K562 (cell line): ENCODE measurements at regions not wholly inside any gene's neighbourhood (a gene's known extent, or its start where the extent isn't known, plus 50 kb on each side); places are given as distances from the start of the nearest gene placed in this dataset.

Experiments used
- ATAC-seq: fragments of 200-7000 bp; cut with Tn5 transposase; 3 replicates; pipeline ENCODE4 v1.9.1; 2020; ENCODE audit warnings: moderate library complexity
- BruUV-seq: library from RNA; stranded (reverse); fragments of 400-500 nt; replicated peaks from 2 replicates; lab custom pipeline; 2021; lab: Mats Ljungman, UMichigan
- CTCF ChIA-PET: fragments of 300-600 bp; formaldehyde crosslinking; extraction: SDS; loops from one replicate; lab custom pipeline; 2021; ENCODE audit warnings: low intra/inter-chr PET ratio; lab: Yijun Ruan, JAX
- POLR2A ChIA-PET: fragments of 300-600, 350-650 bp; sonication (Branson Sonifier 250); formaldehyde crosslinking; extraction: SDS; loops from one replicate; lab custom pipeline; 2021; ENCODE audit warnings: antibody characterized with exemption, inconsistent platforms; lab: Yijun Ruan, JAX
- DNase-seq, 4 experiments: peaks; one replicate each; pipeline versions ENCODE4 v3.0.0 to v3.0.0-alpha.2; 2011 to 2018; ENCODE audit warnings: low spot score in 3 of 4, mixed read lengths in 3 of 4; ENCODE audit errors: extremely low read depth in 1 of 4
- FAIRE-seq: peaks from 2 replicates; lab custom pipeline; 2011; peaks lifted over from hg19 to GRCh38; lab: Jason Lieb, UNC
- H2AFZ ChIP-seq: 2 replicates; pipeline ENCODE4 v1.6.0; 2011; ENCODE audit warnings: low read depth, low read length, control low read depth, inconsistent platforms
- H3K27ac ChIP-seq: fragments of 200-600 bp; 3 replicates; pipeline ENCODE4 v1.8.0; 2011; ENCODE audit warnings: low read depth, mild to moderate bottlenecking, control low read depth, inconsistent platforms, low read length, moderate library complexity, mixed read lengths; ENCODE audit errors: extremely low read depth
- H3K27me3 ChIP-seq, 2 experiments: fragments of 300-600 bp in 1 of 2; 2 replicates in 1 of 2; 3 replicates in 1 of 2; pipeline versions ENCODE4 v1.6.0 to v1.8.0; 2011; ENCODE audit warnings: inconsistent platforms in 2 of 2, low read length in 2 of 2, mild to moderate bottlenecking in 1 of 2, mixed read lengths in 1 of 2, moderate library complexity in 1 of 2; ENCODE audit not compliant: control insufficient read depth in 2 of 2, insufficient read depth in 2 of 2
- H3K36me3 ChIP-seq: fragments of 300-600 bp; 3 replicates; pipeline ENCODE4 v1.8.0; 2011; ENCODE audit warnings: mild to moderate bottlenecking, low read length, inconsistent platforms; ENCODE audit not compliant: control insufficient read depth, insufficient read depth
- H3K4me1 ChIP-seq, 2 experiments: fragments of 200-600 bp in 1 of 2; replicated peaks in 1 of 2; 2 replicates in 1 of 2; 3 replicates in 1 of 2; pipeline versions ENCODE4 v1.5.1 to v1.8.0; 2011; ENCODE audit warnings: inconsistent platforms in 2 of 2, low read length in 2 of 2, mild to moderate bottlenecking in 1 of 2, mixed read lengths in 1 of 2, moderate library complexity in 1 of 2; ENCODE audit not compliant: control insufficient read depth in 2 of 2, insufficient read depth in 2 of 2
- H3K4me2 ChIP-seq: 2 replicates; pipeline ENCODE4 v1.6.1; 2011; ENCODE audit warnings: low read length, control low read depth, inconsistent platforms, mixed read lengths; ENCODE audit not compliant: insufficient read depth
- H3K4me3 ChIP-seq: fragments of 200-600 bp; sonication (generic), shearing (Covaris generic); 2 replicates; pipeline ENCODE4 v1.5.1; 2016; ENCODE audit warnings: control low read depth, inconsistent platforms
- H3K79me2 ChIP-seq: fragments of 200-600 bp; 3 replicates; pipeline ENCODE4 v1.8.0; 2011; ENCODE audit warnings: low read length, inconsistent platforms; ENCODE audit not compliant: control insufficient read depth, insufficient read depth
- H3K9ac ChIP-seq, 2 experiments: 2 replicates each; pipeline versions ENCODE4 v1.6.0 to v1.6.1; 2011; ENCODE audit warnings: low read depth in 2 of 2, low read length in 2 of 2, control low read depth in 1 of 2, inconsistent platforms in 1 of 2, mild to moderate bottlenecking in 1 of 2, mixed read lengths in 1 of 2; ENCODE audit not compliant: insufficient read depth in 1 of 2
- H3K9me1 ChIP-seq: one replicate; pipeline ENCODE4 v1.6.0; 2011; ENCODE audit warnings: inconsistent platforms, mild to moderate bottlenecking, low read length, moderate library complexity; ENCODE audit not compliant: control insufficient read depth, insufficient read depth
- H3K9me3 ChIP-seq: replicated peaks from 2 replicates; pipeline ENCODE4 v1.5.1; 2011; ENCODE audit warnings: low read depth, low read length, inconsistent platforms; ENCODE audit not compliant: control insufficient read depth, insufficient read depth
- H4K20me1 ChIP-seq: replicated peaks from 2 replicates; pipeline ENCODE4 v1.6.1; 2011; ENCODE audit warnings: low read length, inconsistent platforms, mixed read lengths; ENCODE audit not compliant: control insufficient read depth, insufficient read depth
- BCL6 ChIP-seq: fragments of 250-450 bp; sonication (Bioruptor Pico); IDR thresholded peaks from 2 replicates; pipeline ENCODE4 v1.4.0; 2020
- CHD1 ChIP-seq: fragments of 200-600 bp; sonication (generic); IDR thresholded peaks from one replicate; pipeline ENCODE4 v1.6.1; 2012; ENCODE audit warnings: mild to moderate bottlenecking, moderate library complexity, low read length, inconsistent platforms
- CHD4 ChIP-seq: fragments of 200-600 bp; sonication (generic); IDR thresholded peaks from 3 replicates; pipeline ENCODE4 v1.6.1; 2012; ENCODE audit warnings: low read depth, mild to moderate bottlenecking, mixed read lengths, low read length, inconsistent platforms; ENCODE audit not compliant: insufficient read depth, insufficient replicate concordance, poor library complexity, severe bottlenecking
- ELF2 ChIP-seq: fragments of 250-450 bp; sonication (Bioruptor Pico); IDR thresholded peaks from 2 replicates; pipeline ENCODE4 v1.5.0; 2021; ENCODE audit warnings: mild to moderate bottlenecking
- HNRNPUL1 ChIP-seq: fragments of 200-400 bp; formaldehyde crosslinking; IDR thresholded peaks from 2 replicates; pipeline ENCODE4 v1.6.1; 2017; ENCODE audit warnings: low read length
- HOXB6 ChIP-seq: fragments of 250-450 bp; sonication (Bioruptor Pico); IDR thresholded peaks from 2 replicates; pipeline ENCODE4 v1.5.1; 2022; ENCODE audit warnings: mild to moderate bottlenecking, borderline replicate concordance
- KDM4B ChIP-seq, 2 experiments: fragments of 450-650 bp in 1 of 2; sonication (generic) in 1 of 2; IDR thresholded peaks; 2 replicates each; pipeline ENCODE4 v1.6.1; 2016 to 2017; ENCODE audit warnings: borderline replicate concordance in 2 of 2, antibody characterized with exemption in 1 of 2, low read depth in 1 of 2, mild to moderate bottlenecking in 1 of 2
- MCM5 ChIP-seq: fragments of 450-650 bp; IDR thresholded peaks from 2 replicates; pipeline ENCODE4 v1.6.1; 2016; ENCODE audit warnings: low read depth
- NCOA6 ChIP-seq: fragments of 450-650 bp; IDR thresholded peaks from 2 replicates; pipeline ENCODE4 v1.6.1; 2017; ENCODE audit warnings: mild to moderate bottlenecking
- NR2C1 ChIP-seq, 2 experiments: fragments of 450-650 bp; IDR thresholded peaks; 2 replicates each; pipeline ENCODE4 v1.6.1; 2017; ENCODE audit warnings: mild to moderate bottlenecking in 2 of 2, antibody characterized with exemption in 1 of 2, inconsistent platforms in 1 of 2, missing compliant biosample characterization in 1 of 2, missing genetic modification characterization in 1 of 2
- RBM34 ChIP-seq: fragments of 200-400 bp; formaldehyde crosslinking; IDR thresholded peaks from 2 replicates; pipeline ENCODE4 v1.6.1; 2018; ENCODE audit warnings: low read length, borderline replicate concordance; ENCODE audit not compliant: insufficient read depth
- SNAPC5 ChIP-seq: fragments of 250-450 bp; sonication (Bioruptor Pico); IDR thresholded peaks from 2 replicates; pipeline ENCODE4 v1.8.0; 2021; ENCODE audit warnings: moderate library complexity, mild to moderate bottlenecking, inconsistent platforms
- THAP7 ChIP-seq: fragments of 250-450 bp; sonication (Bioruptor Pico); IDR thresholded peaks from 2 replicates; pipeline ENCODE4 v1.5.0; 2021
- ZBTB26 ChIP-seq: fragments of 450-650 bp; formaldehyde crosslinking; IDR thresholded peaks from 2 replicates; pipeline ENCODE4 v1.4.0; 2022; ENCODE audit warnings: missing genetic modification characterization
- ZC3H4 ChIP-seq: sonication (generic); formaldehyde crosslinking; IDR thresholded peaks from 2 replicates; pipeline ENCODE4 v1.9.0; 2021; ENCODE audit warnings: missing genetic modification reagents, borderline replicate concordance
- ZNF436 ChIP-seq: fragments of 250-450, 450-650 bp; sonication (Bioruptor Pico); formaldehyde crosslinking; IDR thresholded peaks from 2 replicates; pipeline ENCODE4 v1.7.0; 2020; ENCODE audit warnings: mild to moderate bottlenecking
- ZNF57 ChIP-seq: fragments of 450-650 bp; formaldehyde crosslinking; IDR thresholded peaks from 2 replicates; pipeline ENCODE4 v1.4.0; 2020; ENCODE audit warnings: mild to moderate bottlenecking, moderate library complexity
- WGBS: fragments of 100-300 bp; shearing (Covaris generic); methylation state at CpG from one replicate; pipeline ENCODE4 v1.1.6; 2016; ENCODE audit warnings: low coverage, mixed read lengths; ENCODE audit not compliant: insufficient coverage; ENCODE audit errors: missing lambda C conversion rate; 5-methylcytosine and 5-hydroxymethylcytosine counted together
- in situ Hi-C: fragments of 300-500 bp; cut with MboI; formaldehyde crosslinking; loops from 4 replicates; pipeline ENCODE4 v1.15.0; 2018; ENCODE audit warnings: inconsistent platforms, mixed read lengths
- intact Hi-C: fragments of 100-400 bp; cut with micrococcal nuclease; formaldehyde crosslinking; loops from 2 replicates; pipeline ENCODE4 v1.14.2; 2022

- TF ChIP-seq HOXB6 (CRISPR knock-in tag) (no peak), NR2C1 (IDR thresholded peaks at IDR 0.05) (no peak), NR2C1 (tag; IDR thresholded peaks at IDR 0.05) (no peak), HNRNPUL1 (no peak), RBM34 (no peak)
Measured at GRCh38 chr15:26007151-26007550, 144.0 kb upstream of the ATP10A start (continued).

GRCh38 chr15:26001201-26001600 is 138.1 kb upstream of the ATP10A start:
- Histone ChIP-seq H3K79me2 (no peaks in the 10 kb centered on the region), H4K20me1 (no peaks in the 10 kb centered on the region), H3K9me1 (no peaks in the 10 kb centered on the region), H3K27me3 (peaks cover 2 to 8% of the 10 kb centered on the region in 2 experiments; a peak in 1 of 5 replicates), H3K9me3 (no peaks in the 10 kb centered on the region), H3K36me3 (no peaks in the 10 kb centered on the region), H3K9ac (no peak overlapping the region), H3K4me3 (no peak overlapping the region), H3K4me2 (no peak overlapping the region), H3K27ac (no peak overlapping the region), H2AFZ (no peak overlapping the region), H3K4me1 (no peaks in the 10 kb centered on the region)
- no peak for DNase-seq
- no TSS peak for BruUV-seq
- ChIA-PET POLR2A (no interaction called here), CTCF (no interaction called here)
- TF ChIP-seq THAP7 (CRISPR knock-in tag) = no peak
- no peak for TF ChIP-seq ZNF436 (CRISPR knock-in tag)
- no peak for TF ChIP-seq BCL6
- no peak for TF ChIP-seq NCOA6
- TF ChIP-seq ZNF57 (CRISPR knock-in tag) = no peak
- TF ChIP-seq MCM5 = no peak
- TF ChIP-seq KDM4B (IDR thresholded peaks at IDR 0.05; ENCODE audit: borderline replicate concordance in 2 of 2, low read depth in 1 of 2) = no peak
- no peak for TF ChIP-seq CHD1
- TF ChIP-seq ELF2 = no peak
- TF ChIP-seq ZBTB26 (CRISPR knock-in tag) = no peak
- no peak for TF ChIP-seq CHD4
- no peak for TF ChIP-seq ZC3H4 (CRISPR knock-in tag)
- TF ChIP-seq SNAPC5 (CRISPR knock-in tag) = no peak
- no peak for ATAC-seq
- in situ Hi-C loops (no loop called here), intact Hi-C loops (no loop called here)
- FAIRE-seq = no peak
- WGBS = 2% methylated on average over 6 of the region's 9 CpGs
